GM19023 (cell line): ENCODE measurements at regions not wholly inside any gene's neighbourhood (a gene's known extent, or its start where the extent isn't known, plus 50 kb on each side); places are given as distances from the start of the nearest gene placed in this dataset.

ENCODE experiments used
- ATAC-seq: cut with Tn5 transposase; IDR thresholded peaks from one replicate; pipeline ENCODE4 v1.9.1; 2021; ENCODE audit warnings: mild to moderate bottlenecking, moderate library complexity; ENCODE audit not compliant: unreplicated experiment

DNA sequence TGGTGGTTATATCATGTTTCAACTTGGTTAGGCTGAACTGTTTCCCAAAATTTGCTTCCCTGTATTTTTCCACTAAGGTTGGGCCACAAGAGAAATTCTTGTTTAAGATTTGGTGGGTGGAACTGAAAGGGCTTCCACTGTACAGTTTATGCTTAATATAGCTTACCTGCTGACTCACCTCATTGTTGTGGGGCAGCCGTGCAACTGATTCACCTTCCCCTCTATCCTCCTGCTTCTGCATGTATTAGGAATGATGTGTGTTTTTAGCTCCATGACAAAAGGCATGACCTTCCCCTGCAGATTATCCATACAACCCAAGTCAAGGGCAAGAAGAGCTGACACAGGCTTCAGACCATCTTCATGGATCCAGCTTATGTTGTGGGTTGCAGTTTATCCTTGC lies 98.4 kb upstream of the GULP1 start:
- no peak for ATAC-seq

DNA sequence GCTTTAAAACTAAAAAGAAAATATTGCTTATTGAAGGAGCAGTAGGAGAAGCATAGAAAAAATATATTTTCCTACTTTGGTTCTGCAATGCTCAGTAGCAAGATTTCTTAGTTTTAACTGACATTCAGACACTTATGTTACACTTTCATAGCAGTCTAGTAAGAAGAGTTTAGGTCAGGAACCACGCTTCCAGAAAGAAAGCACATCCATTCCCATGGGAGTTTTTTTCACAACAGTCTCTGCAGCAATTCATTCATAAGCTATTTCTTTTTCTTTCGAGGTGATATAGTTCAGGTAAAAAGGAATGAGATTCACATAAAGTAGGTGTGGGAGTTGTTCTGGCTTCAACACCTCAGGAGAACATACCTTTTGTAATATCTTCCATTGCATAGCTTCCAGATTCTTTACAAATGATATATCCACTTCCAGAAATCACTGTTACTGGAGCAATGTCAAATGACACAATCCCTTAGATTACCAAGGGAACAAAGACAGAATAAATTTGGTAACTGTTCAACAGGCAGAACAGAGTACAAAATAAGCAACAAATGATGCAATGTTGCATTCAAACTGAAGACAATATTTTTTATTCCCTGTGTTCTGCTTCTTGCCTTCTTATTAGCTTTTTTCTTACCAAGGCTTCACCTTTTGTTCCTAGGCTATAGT lies 95.2 kb upstream of the GULP1 start:
- no peak for ATAC-seq

DNA sequence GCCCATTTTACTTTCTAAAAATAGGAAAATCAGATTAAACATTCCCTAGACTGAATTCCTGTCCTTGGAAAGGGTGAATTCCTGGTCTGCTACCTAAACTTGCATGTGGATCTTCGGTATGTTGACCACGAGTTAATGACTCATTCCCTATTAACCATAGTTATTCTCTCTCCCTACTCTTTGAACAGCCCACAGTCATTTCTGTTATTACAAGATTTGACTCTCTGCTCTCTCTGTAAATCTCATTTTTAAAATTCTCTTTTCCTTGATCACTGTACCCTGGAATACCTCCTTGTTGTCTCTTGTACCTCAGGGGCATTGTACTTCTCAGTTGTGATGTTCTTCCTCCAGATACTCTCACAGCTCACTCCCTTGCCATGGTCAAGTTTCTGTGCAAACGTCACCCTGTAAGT lies 92.0 kb upstream of the GULP1 start:
- no peak for ATAC-seq

DNA sequence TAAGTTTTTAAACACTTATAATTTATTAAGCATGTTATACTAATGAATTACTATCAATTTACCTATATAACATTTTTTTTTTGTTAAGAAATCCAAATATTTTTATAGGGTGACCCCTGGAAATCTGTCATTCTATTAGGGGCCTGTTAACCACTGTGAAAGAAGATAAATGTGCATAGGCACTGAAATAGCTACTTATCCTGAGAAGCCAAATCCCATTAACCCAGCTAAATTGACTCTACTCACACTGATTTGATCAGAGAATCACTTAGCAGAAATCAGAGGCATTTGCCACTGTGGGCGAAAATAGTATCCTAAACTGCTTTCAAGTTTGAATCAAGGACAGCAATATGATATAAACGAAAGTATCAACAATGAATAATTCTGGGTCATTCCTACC lies 90.0 kb upstream of the GULP1 start:
- no peak for ATAC-seq

DNA sequence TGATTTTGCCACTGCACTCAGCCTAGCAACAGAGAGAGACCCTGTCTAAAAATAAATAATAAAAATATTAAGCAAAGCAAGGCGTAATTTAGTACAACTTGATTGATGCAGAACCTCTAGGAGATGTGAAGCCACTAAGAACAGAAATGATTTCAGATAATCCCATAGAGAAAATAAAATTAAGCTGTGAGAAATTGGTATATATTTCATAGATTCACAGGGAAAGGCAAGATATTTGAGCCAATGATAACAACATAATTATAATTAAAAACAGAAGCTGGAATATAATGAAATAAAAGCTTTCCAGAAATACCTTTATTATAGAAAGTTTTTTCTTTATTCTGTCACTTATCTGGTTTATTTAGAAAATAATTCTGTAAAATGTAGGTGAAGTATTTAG lies 88.9 kb upstream of the GULP1 start:
- ATAC-seq: no peak

- ATAC-seq: no peak
Observed at GRCh38 chr2:188203776-188204175, 87.9 kb upstream of the GULP1 start.

GRCh38 chr2:188204824-188205223 lies 86.8 kb upstream of the GULP1 start:
- no peak for ATAC-seq

- no peak for ATAC-seq
Observed at GRCh38 chr2:188207554-188207953, 84.1 kb upstream of the GULP1 start.

GRCh38 chr2:188209218-188209617 lies 82.5 kb upstream of the GULP1 start:
- no peak for ATAC-seq

- ATAC-seq: no peak
Observed at GRCh38 chr2:188217264-188217663, 74.4 kb upstream of the GULP1 start.

GRCh38 chr2:188219541-188219940 lies 72.1 kb upstream of the GULP1 start:
- no peak for ATAC-seq

GRCh38 chr2:188220535-188220934 lies 71.1 kb upstream of the GULP1 start:
- no peak for ATAC-seq

- ATAC-seq: no peak
Observed at GRCh38 chr2:188227713-188228112, 64.0 kb upstream of the GULP1 start.

- ATAC-seq: peak; percentile 95
Observed at GRCh38 chr2:188235364-188235763, 56.3 kb upstream of the GULP1 start.

DNA sequence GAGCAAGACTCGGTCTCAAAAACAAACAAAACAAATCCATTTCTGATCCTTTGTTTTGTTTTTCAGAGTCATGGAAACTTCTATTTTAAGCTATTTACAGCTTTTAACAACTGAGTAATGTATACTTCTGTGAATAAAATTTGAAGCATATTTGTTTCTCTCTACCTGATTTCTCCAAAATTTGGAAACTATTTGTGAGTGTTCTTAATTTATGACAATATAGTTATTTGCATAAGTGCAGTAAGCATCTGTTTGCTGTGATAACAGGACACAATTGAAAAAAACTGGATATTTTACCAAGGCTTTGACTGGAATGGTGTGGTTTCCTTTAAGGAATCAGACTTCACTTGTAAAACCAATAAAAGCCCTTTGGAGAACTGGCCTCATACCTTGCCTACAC lies 53.3 kb upstream of the GULP1 start:
- ATAC-seq: no peak
